Fibroblast of upper back skin (primary cell): ENCODE measurements at regions not wholly inside any gene's neighbourhood (a gene's known extent, or its start where the extent isn't known, plus 50 kb on each side); places are given as distances from the start of the nearest gene placed in this dataset.
"Not testable (repeated sequence)": the region's sequence is repeated elsewhere in the genome, so short reads cannot be mapped to it uniquely, and the experiment has no call there.

Experiments
- DNase-seq: peaks from one replicate; pipeline ENCODE4 v3.0.0-alpha.2; 2013

DNA sequence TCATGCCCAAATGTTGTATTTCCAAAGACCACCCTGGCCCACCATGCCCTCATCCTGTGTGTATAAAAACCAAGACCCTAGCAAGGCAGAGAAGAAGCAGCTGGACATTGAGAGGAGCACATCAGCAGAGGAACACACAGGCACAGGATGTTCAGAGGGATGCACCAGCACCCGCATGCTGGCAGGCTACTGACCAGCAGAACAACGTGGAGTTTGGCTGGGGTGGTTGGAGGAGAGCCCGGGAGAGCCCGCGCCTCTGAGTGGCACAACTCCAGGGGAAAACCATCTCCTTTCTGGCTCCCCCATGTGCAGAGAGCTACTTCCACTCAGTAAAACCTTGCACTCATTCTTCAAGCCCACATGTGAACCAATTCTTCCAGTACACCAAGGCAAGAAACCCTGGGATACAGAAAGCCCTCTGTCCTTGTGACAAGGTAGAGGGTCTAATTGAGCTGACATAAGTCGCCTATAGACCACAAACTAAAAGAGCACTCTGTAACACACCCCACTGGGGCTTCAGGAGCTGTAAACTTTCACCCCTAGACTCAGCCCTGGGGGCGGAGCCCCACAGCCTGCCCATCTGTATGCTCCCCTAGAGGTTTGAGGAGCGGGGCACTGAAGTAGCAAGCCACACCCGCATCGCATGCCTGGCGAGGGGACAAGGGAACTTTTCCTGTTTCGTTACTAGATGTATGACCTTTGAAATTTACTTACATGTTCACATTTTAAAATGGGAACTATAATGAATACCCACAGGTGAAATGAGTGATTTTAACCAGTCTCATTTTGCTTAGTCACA lies 831.5 kb upstream of the CITED2 start:
- DNase-seq = no peak

DNA sequence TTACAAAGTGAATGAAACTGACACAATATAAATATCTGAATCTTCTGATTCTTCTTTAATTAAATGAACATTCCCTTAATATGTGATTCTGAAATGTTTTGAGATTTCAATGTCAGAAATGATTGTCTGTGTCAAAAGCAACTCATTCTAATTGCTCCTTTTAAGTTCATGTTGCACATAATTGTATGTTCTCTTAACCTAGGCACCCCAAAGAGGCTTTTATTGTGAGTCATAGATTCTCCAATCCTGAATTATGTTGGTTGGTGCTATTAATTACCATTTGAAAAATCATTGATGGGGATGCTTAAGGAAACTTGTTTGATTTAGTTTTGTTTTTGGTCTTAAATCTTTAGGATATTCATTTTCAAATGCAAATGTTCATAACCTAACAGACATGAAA lies 829.7 kb upstream of the CITED2 start:
- no peak for DNase-seq

DNA sequence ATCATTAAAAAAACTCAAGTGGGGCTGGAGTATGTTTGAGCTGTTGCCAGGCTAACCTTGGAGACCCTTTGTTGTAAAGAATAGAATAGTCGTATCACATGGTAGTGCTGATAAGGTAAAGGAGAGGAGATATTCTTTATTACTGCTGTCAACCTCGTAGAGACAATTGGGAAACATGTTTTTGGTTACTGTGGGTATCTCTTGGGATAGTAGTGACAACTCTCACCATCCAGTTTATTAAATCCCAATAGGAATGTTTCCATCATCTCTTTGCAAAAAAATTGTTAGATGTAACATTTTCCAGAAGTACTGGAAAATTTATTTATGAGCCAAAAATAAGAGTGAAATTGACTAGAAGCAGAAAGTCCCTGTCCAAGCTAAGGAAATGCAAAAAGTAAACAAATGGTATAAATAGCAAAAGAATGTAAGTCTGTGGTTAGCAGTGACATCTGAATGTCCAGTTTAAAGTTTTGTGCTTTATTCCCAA lies 829.3 kb upstream of the CITED2 start:
- peak; percentile 77 for DNase-seq

DNA sequence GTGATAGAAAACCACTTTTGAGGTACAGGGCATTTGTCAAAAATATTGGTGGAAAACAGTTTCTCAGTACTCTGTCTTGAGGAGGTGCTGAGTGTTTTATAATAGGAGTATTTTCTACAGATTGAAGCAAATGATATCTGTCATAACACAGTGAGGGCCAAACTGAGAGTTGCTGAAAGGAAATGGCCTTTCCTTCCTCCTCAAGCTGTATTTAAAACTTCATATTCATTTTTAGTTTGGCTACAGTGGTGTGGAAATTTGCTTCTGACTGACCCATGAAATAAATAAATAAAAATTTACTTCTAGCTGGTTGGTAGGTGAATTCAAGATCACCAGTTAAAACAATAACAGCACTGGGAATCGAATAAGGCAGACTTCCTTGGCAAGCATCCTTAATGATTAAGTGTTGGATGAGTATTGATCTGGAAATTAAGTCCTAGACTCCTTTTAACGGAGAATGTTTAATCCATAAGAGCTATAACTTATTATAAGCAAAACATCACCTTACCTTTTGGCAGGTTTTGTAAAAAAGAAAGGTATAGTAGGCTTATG lies 828.6 kb upstream of the CITED2 start:
- DNase-seq = no peak

- no peak for DNase-seq
These were observed 827.5 kb upstream of the CITED2 start for GRCh38 chr6:140201787-140202458.

DNA sequence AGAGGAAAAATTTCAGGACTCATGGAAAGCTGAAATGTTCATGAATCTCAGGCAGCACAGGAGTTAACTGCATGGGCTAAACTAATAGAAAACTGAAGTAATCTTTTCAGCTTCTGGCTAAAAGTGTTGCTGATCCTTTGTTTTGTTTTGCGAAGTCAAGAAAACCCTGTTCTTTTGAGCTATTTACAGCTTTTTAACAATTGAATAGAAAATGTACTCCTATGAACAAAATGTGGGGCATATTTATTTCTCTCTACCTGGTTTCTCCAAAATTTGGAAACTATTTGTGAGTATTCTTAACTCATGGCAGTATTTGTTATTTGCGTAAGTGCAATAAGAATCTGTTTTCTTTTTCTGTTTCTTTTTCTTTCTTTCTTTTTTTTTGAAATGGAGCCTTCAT lies 818.8 kb upstream of the CITED2 start:
- DNase-seq = no peak

DNA sequence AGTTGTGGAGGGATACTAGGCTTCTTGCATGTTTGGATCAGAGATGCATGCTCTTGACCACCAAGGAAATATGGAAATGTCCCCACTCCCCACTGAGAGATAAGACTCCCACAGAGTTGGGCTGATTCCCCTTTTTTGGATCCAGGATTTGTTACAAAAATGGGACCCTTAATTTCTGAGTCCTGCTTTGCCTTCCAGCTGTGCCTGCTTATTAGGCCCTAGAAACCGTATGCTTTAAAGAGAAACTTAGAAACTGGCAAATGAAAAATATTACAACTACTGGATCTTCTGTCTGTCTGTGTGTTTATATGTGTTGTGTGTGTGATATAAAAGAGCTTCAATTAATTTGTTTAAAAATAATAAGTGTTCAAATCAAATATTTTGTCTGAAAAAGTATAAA lies 817.6 kb upstream of the CITED2 start:
- DNase-seq = no peak

- DNase-seq = not testable (repeated sequence)
These were observed 814.8 kb upstream of the CITED2 start for GRCh38 chr6:140189263-140189662.

- no peak for DNase-seq
These were observed 811.5 kb upstream of the CITED2 start for GRCh38 chr6:140185991-140186390.

DNA sequence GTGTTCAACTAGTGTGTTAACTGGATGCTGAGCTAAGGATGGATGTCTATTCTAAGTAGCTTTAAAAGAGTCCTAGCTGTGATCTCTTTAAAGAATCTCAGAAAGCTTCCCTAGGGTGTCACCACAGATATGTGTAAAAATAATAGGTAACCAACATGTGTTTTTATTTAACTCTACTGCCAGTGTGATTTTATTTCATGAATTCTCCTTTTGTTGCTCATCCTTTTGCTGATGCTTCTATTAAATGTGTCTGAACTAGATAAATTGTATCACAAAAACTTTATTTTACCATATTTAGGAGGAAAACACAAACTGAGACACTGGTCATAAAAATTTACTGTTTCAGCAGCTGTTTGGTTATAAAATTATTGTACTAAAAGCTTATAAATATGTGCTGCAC lies 809.4 kb upstream of the CITED2 start:
- DNase-seq = peak; percentile 91

GRCh38 chr6:140182821-140183220 lies 808.4 kb upstream of the CITED2 start:
- peak; percentile 59 for DNase-seq

- DNase-seq = peak; percentile 77
These were observed 807.4 kb upstream of the CITED2 start for GRCh38 chr6:140181876-140182275.

- DNase-seq = no peak
These were observed 805.9 kb upstream of the CITED2 start for GRCh38 chr6:140180306-140180705.

DNA sequence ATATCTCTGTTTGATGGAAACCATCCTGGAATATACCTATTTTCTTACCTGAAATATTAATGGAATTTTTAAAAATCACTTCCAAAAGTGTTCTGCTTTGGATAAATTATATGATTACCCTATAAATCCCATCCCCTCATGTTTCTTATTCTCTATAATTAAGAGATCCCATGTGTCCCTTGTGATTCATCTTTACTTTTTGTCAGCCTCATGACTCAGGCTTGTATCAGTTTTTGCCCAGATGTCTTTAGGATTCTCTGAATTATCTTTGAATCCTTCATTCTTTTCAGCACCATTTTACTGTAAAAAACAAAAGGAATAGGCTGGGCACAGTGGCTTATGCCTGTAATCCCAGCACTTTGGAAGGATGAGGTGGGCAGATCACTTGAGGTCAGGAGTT lies 804.5 kb upstream of the CITED2 start:
- DNase-seq = peak; percentile 91

- peak; percentile 71 for DNase-seq
These were observed 804.1 kb upstream of the CITED2 start for GRCh38 chr6:140178520-140178919.

DNA sequence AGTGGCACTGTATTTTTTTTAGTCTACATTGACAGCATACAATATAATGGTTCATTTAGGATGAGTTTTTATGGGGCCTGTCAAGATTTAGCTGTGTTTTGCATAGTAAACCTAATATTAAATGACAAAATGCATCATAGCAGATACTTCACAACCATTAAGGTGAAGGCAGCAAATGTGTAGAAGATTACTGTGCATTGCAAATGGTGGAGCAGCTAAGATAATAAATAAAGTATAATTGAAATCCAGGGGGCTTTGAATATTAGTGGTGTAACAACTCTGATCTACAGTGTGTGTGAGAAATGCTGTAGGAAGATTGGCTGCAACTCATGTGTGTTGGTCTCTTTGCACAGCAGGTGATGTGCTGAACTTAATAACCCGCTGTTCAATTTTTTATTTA lies 801.9 kb upstream of the CITED2 start:
- DNase-seq = no peak

DNA sequence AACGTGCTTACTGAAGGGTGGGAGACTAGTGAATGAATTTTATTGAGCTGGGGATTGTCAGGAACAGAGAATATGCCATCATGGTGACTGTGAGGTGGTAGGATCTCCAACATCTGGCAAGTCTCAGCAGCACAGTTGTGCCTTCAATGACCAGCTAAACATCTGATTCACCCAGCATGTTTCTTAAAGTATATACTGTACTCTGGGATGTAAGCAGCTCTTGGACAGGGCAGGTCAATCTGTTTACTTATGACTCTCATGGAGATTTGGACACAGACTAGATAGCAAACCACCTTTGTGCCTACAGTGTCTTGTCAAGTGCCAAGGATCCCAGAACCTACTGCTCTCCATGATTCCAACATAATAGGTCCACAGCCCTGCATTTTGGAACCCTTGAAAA lies 801.0 kb upstream of the CITED2 start:
- DNase-seq = no peak

DNA sequence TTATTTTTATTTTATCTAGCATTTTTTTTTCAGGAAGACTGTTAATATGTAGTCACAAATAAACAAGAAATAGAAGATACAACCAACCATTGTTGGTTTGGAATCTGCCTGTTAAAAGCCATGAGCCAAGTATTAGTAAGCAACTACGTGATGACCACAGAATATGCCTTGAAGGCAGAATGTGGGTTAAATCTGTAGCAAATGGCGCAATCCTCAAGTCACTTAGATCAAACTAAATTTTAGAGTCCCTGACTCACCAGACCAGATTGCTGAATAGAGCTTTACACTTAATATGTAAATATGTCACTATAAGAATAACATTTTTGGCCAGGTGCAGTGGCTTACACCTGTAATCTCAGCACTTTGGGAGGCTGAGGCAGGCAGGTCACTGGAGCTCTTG lies 800.1 kb upstream of the CITED2 start:
- peak; percentile 95 for DNase-seq

GRCh38 chr6:140168365-140168764 lies 793.9 kb upstream of the CITED2 start:
- DNase-seq = no peak

DNA sequence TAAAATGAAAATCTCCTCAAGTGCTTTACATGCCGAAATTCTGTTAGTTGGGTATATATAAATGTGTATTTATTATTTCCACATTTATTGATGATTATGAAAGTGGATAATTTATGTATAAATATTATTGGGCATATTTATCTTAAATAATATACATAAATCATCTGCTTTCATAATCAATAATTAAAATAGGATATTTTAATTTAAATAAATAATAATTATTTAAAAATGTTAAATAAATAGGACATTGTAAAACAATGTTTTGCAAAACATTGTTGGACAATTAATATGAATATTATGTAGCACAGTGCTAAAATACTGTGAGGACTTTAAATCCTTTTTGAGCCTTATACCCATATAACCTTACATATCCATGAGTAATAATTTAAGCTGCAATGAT lies 786.5 kb upstream of the CITED2 start:
- no peak for DNase-seq

GRCh38 chr6:140160494-140160893 lies 786.0 kb upstream of the CITED2 start:
- no peak for DNase-seq

DNA sequence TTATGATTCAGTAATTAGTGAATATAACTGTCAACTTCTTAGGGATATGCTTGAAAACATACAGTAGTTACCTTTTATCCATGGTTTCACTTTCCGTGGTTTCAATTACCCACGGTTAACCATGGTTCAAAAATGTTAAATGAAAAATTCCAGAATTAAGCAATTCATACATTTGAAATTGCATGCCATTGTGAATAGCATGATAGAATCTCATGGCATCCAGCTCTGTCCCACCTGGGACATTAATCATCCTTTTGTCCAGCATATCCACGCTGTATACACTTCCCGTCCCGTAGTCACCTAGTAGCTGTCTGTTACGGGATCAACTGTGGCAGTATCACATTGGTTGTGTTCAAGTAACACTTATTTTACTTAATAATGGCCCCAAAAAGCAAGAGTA lies 781.7 kb upstream of the CITED2 start:
- DNase-seq = peak; percentile 47

DNA sequence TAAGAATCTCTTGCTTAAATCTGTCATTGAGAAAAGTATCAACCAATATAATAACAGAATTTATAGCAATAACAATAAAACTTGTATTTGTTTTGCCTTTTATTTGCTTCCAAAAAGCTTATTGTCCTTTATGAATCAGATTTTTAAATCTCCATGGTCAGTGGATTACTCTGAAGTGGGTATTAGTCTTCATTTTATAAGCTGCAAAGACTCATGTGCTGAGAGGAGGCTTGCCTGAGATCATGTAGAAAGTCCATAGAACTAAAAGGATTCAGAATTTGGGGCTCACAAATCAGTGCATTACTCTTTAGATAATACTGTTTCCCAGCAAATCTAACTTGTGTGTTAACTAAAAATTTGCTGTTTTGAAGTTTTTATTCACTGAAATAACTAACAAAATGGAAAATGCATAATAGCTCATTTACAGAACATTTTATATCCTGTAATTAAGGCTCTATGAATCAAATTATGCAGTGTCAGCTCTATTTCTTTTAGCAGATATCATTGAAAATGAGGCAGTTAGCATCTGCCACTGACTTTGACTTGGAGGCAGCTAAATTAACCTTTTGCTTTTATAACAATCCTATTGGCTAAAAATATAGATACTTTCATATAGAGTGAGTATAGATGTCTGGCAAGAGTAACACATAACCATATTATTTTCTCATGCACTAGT lies 781.1 kb upstream of the CITED2 start:
- DNase-seq = no peak

DNA sequence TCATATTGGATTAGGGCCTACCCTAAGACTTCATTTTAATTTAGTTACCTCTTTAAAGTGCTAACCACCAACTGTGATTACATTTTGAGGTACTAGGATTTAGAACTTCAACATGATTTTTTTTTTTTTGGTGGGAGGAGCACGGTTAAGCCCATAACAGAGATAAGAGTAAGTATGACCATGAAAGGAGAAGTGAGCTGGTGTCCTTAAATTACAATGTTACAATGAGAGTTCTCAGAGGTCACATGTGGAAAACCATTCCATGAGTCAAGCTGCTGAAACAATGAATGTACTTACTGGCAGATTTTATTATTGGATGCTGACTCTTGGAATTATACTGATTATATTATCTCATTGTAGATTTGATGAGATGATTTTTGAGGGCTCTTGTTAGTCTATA lies 779.3 kb upstream of the CITED2 start:
- peak; percentile 11 for DNase-seq
